GM12878 (cell line): ENCODE measurements at regions not wholly inside any gene's neighbourhood (a gene's known extent, or its start where the extent isn't known, plus 50 kb on each side); places are given as distances from the start of the nearest gene placed in this dataset.

Experiments used
- ATAC-seq: fragments of 200-7000 bp; cut with Tn5 transposase; 3 replicates; pipeline ENCODE4 v1.9.1; 2020; ENCODE audit warnings: mild to moderate bottlenecking, moderate library complexity
- BruUV-seq: library from RNA; stranded (reverse); fragments of 400-500 nt; replicated peaks from 2 replicates; lab custom pipeline; 2021; lab: Mats Ljungman, UMichigan
- CTCF ChIA-PET: fragments of 300-600 bp; sonication (Branson Sonifier 250); formaldehyde crosslinking; extraction: SDS; loops from one replicate; lab custom pipeline; 2021; ENCODE audit warnings: inconsistent platforms; lab: Yijun Ruan, JAX
- POLR2A ChIA-PET: fragments of 350-600 bp; formaldehyde crosslinking; extraction: SDS; loops from one replicate; lab custom pipeline; 2021; ENCODE audit warnings: inconsistent platforms; lab: Charles Lee
- RAD21 ChIA-PET: fragments of 300-600 bp; sonication (Branson Sonifier 250); formaldehyde crosslinking; loops from one replicate; lab custom pipeline; 2023; ENCODE audit warnings: antibody characterized with exemption; ENCODE audit not compliant: unreplicated experiment; lab: Charles Lee
- SMC1A ChIA-PET: fragments of 300-600 bp; sonication (Branson Sonifier 250); formaldehyde crosslinking; loops from one replicate; lab custom pipeline; 2023; ENCODE audit not compliant: unreplicated experiment, uncharacterized antibody; lab: Charles Lee
- DNase-seq: peaks from one replicate; pipeline ENCODE4 v3.0.0-alpha.2; 2011; ENCODE audit warnings: low read depth, low spot score
- FAIRE-seq: peaks from 3 replicates; lab custom pipeline; 2011; peaks lifted over from hg19 to GRCh38; lab: Jason Lieb, UNC
- H2AFZ ChIP-seq: 2 replicates; pipeline ENCODE4 v1.6.0; 2011; ENCODE audit warnings: low read depth, low read length, control low read depth; ENCODE audit not compliant: control insufficient read depth
- H3K27ac ChIP-seq: 2 replicates; pipeline ENCODE4 v1.5.1; 2011; ENCODE audit warnings: control low read depth; ENCODE audit not compliant: control insufficient read depth, insufficient read depth
- H3K27me3 ChIP-seq, 2 experiments: replicated peaks in 1 of 2; 2 replicates each; pipeline versions ENCODE4 v1.6.0 to v1.6.1; 2011; ENCODE audit warnings: low read length in 1 of 2; ENCODE audit not compliant: control insufficient read depth in 2 of 2, insufficient read depth in 2 of 2
- H3K36me3 ChIP-seq, 2 experiments: 2 replicates each; pipeline ENCODE4 v1.5.1; 2011; ENCODE audit warnings: low read length in 1 of 2; ENCODE audit not compliant: control insufficient read depth in 2 of 2, insufficient read depth in 2 of 2
- H3K4me1 ChIP-seq: 2 replicates; pipeline ENCODE4 v1.6.1; 2011; ENCODE audit warnings: mild to moderate bottlenecking, low read length, moderate library complexity, mixed read lengths; ENCODE audit not compliant: control insufficient read depth, insufficient read depth
- H3K4me2 ChIP-seq: 2 replicates; pipeline ENCODE4 v1.6.0; 2011; ENCODE audit warnings: control low read depth; ENCODE audit not compliant: control insufficient read depth, insufficient read depth
- H3K4me3 ChIP-seq: fragments of 200-600 bp; sonication (generic); 2 replicates; pipeline ENCODE4 v1.5.1; 2016
- H3K79me2 ChIP-seq: 2 replicates; pipeline ENCODE4 v1.6.0; 2011; ENCODE audit warnings: low read length; ENCODE audit not compliant: control insufficient read depth, insufficient read depth
- H3K9ac ChIP-seq: 2 replicates; pipeline ENCODE4 v1.8.0; 2011; ENCODE audit warnings: low read length, control low read depth, mixed read lengths; ENCODE audit not compliant: control insufficient read depth, insufficient read depth
- H3K9me3 ChIP-seq: replicated peaks from 3 replicates; pipeline ENCODE4 v1.5.1; 2011; ENCODE audit warnings: mild to moderate bottlenecking, low read length; ENCODE audit not compliant: control insufficient read depth, insufficient read depth
- H4K20me1 ChIP-seq: 2 replicates; pipeline ENCODE4 v1.6.0; 2011; ENCODE audit not compliant: control insufficient read depth, insufficient read depth
- CHD2 ChIP-seq: IDR thresholded peaks from 2 replicates; pipeline ENCODE4 v1.6.1; 2011; ENCODE audit warnings: low read depth, low read length, improper control_type of control experiment, borderline replicate concordance
- CUX1 ChIP-seq: IDR thresholded peaks from 2 replicates; pipeline ENCODE4 v1.6.1; 2012; ENCODE audit warnings: improper control_type of control experiment, low read depth, low read length; ENCODE audit not compliant: insufficient replicate concordance
- NR2F1 ChIP-seq: fragments of 450-650 bp; conservative IDR thresholded peaks from 2 replicates; pipeline ENCODE4 v1.6.1; 2017; ENCODE audit warnings: mild to moderate bottlenecking
- NRF1 ChIP-seq: conservative IDR thresholded peaks from 2 replicates; pipeline ENCODE4 v1.6.1; 2011; ENCODE audit warnings: mild to moderate bottlenecking, low read depth, low read length, improper control_type of control experiment
- PAX8 ChIP-seq: fragments of 450-650 bp; IDR thresholded peaks from 2 replicates; pipeline ENCODE4 v1.6.1; 2017; ENCODE audit warnings: mild to moderate bottlenecking, moderate library complexity
- RFX5 ChIP-seq: IDR thresholded peaks from 2 replicates; pipeline ENCODE4 v1.6.1; 2011; ENCODE audit warnings: low read depth, low read length, improper control_type of control experiment
- SPI1 ChIP-seq: IDR thresholded peaks from 2 replicates; pipeline ENCODE4 v1.6.1; 2011; ENCODE audit warnings: low read depth, mild to moderate bottlenecking, low read length, moderate library complexity, borderline replicate concordance; ENCODE audit not compliant: insufficient read depth
- SRF ChIP-seq, 2 experiments: IDR thresholded peaks; 2 replicates each; pipeline ENCODE4 v1.6.1; 2011; ENCODE audit warnings: low read depth in 2 of 2, low read length in 2 of 2, mild to moderate bottlenecking in 1 of 2, moderate library complexity in 1 of 2
- ZNF217 ChIP-seq: fragments of 450-650 bp; IDR thresholded peaks from 2 replicates; pipeline ENCODE4 v1.6.1; 2017; ENCODE audit warnings: antibody characterized with exemption, mild to moderate bottlenecking
- in situ Hi-C: fragments of 300-500 bp; cut with MboI; formaldehyde crosslinking; loops from 9 replicates; pipeline ENCODE4 v1.14.3; 2018; ENCODE audit warnings: mixed read lengths
- intact Hi-C: fragments of 100-400 bp; cut with micrococcal nuclease; formaldehyde crosslinking; loops from one replicate; pipeline ENCODE4 v1.14.2; 2022; ENCODE audit not compliant: unreplicated experiment
- TF ChIP-seq, protein P1 (sequence below): fragments of 450-650 bp; IDR thresholded peaks from 2 replicates; pipeline ENCODE4 v1.6.1; 2017; ENCODE audit warnings: antibody characterized with exemption, mild to moderate bottlenecking, moderate library complexity
- TF ChIP-seq, protein P2 (sequence below): fragments of 450-650 bp; IDR thresholded peaks from 2 replicates; pipeline ENCODE4 v1.6.1; 2017; ENCODE audit warnings: mild to moderate bottlenecking

GRCh38 chr6:142011156-142011555, 121.6 kb upstream of the GJE1 start:
- intact Hi-C loops, result no loop called here

More at GRCh38 chr6:142011156-142011555, 121.6 kb upstream of the GJE1 start:
- ChIA-PET RAD21 (no interaction called here), CTCF (no interaction called here), SMC1A (no interaction called here), POLR2A (interaction anchor here (0.5 kb wide), 1 partner anchor 1533 kb away, joined by 3 read pairs; no protein-coding TSS in a partner anchor)
- Histone ChIP-seq H2AFZ (no peak overlapping the region), H3K4me1 (no peaks in the 10 kb centered on the region), H3K79me2 (no peaks in the 10 kb centered on the region), H3K4me3 (no peak overlapping the region), H3K27ac (no peak overlapping the region), H3K27me3 (no peaks in the 10 kb centered on the region), H3K9me3 (no peaks in the 10 kb centered on the region), H4K20me1 (no peaks in the 10 kb centered on the region), H3K36me3 (no peaks in the 10 kb centered on the region), H3K4me2 (no peak overlapping the region), H3K9ac (no peak overlapping the region)
- no peak for DNase-seq
- no TSS peak for BruUV-seq
- TF ChIP-seq, protein P1, sequence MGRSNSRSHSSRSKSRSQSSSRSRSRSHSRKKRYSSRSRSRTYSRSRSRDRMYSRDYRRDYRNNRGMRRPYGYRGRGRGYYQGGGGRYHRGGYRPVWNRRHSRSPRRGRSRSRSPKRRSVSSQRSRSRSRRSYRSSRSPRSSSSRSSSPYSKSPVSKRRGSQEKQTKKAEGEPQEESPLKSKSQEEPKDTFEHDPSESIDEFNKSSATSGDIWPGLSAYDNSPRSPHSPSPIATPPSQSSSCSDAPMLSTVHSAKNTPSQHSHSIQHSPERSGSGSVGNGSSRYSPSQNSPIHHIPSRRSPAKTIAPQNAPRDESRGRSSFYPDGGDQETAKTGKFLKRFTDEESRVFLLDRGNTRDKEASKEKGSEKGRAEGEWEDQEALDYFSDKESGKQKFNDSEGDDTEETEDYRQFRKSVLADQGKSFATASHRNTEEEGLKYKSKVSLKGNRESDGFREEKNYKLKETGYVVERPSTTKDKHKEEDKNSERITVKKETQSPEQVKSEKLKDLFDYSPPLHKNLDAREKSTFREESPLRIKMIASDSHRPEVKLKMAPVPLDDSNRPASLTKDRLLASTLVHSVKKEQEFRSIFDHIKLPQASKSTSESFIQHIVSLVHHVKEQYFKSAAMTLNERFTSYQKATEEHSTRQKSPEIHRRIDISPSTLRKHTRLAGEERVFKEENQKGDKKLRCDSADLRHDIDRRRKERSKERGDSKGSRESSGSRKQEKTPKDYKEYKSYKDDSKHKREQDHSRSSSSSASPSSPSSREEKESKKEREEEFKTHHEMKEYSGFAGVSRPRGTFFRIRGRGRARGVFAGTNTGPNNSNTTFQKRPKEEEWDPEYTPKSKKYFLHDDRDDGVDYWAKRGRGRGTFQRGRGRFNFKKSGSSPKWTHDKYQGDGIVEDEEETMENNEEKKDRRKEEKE, result no peak
- TF ChIP-seq PAX8, result no peak
- TF ChIP-seq NRF1, result no peak
- no peak for TF ChIP-seq SRF (IDR thresholded peaks at IDR 0.05; ENCODE audit: low read depth in 2 of 2, low read length in 2 of 2)
- no peak for TF ChIP-seq SPI1
- TF ChIP-seq ZNF217, result no peak
- TF ChIP-seq CUX1, result no peak
- no peak for TF ChIP-seq RFX5
- no peak for TF ChIP-seq NR2F1
- TF ChIP-seq, protein P2, sequence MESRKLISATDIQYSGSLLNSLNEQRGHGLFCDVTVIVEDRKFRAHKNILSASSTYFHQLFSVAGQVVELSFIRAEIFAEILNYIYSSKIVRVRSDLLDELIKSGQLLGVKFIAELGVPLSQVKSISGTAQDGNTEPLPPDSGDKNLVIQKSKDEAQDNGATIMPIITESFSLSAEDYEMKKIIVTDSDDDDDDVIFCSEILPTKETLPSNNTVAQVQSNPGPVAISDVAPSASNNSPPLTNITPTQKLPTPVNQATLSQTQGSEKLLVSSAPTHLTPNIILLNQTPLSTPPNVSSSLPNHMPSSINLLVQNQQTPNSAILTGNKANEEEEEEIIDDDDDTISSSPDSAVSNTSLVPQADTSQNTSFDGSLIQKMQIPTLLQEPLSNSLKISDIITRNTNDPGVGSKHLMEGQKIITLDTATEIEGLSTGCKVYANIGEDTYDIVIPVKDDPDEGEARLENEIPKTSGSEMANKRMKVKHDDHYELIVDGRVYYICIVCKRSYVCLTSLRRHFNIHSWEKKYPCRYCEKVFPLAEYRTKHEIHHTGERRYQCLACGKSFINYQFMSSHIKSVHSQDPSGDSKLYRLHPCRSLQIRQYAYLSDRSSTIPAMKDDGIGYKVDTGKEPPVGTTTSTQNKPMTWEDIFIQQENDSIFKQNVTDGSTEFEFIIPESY, result no peak
- TF ChIP-seq CHD2, result no peak
- no peak for FAIRE-seq
- ATAC-seq, result no peak
- in situ Hi-C loops, result no loop called here
